Omental fat pad (tissue), 3 donors: ENCODE measurements at regions not wholly inside any gene's neighbourhood (a gene's known extent, or its start where the extent isn't known, plus 50 kb on each side); places are given as distances from the start of the nearest gene placed in this dataset.

Experiments used
- ATAC-seq: fragments of 150-250 bp; one replicate; pipeline ENCODE4 v1.9.1; 2016; ENCODE audit warnings: mild to moderate bottlenecking, moderate library complexity; ENCODE audit not compliant: low FRiP score
- DNase-seq: peaks from one replicate; pipeline ENCODE4 v3.0.0-alpha.2; 2019; ENCODE audit warnings: low spot score
- CTCF ChIP-seq, 3 donors: fragments of 450-650 bp; IDR thresholded peaks; one replicate each; pipeline ENCODE4 v1.5.1; 2016 to 2017; ENCODE audit warnings: antibody characterized with exemption in 3 of 3, mild to moderate bottlenecking in 3 of 3, moderate library complexity in 2 of 3

DNA sequence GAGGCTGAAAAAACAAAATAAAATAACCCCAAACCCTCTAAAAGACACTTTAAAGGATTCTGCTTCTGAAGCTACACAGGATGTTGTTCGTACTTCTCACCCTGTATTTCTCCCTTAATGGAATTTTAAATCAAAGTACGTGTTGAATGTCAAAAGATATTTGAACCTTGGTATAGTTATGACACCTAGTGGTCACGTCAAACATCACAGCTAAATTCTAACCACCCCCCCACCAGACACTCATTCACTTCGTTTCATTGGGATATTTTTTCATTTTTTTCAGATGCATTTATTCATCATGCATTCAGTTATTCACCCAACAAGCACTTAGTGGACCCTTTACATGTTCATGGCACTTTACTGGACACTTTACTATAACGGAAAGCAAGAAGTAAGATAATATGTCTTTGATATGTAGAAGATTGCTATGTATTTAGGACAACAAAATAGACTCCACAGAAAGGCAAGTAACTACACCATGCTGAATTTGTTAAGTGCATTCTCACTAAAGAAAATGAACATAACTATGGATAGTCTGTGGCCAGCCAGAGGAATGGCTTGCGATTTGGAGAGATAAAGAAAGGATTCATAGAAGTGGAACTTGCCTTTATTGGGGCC is 62.5 kb upstream of the GPR174 start:
- ATAC-seq (peak; percentile 41), DNase-seq (no peak)
- no peak for TF ChIP-seq CTCF (IDR thresholded peaks at IDR 0.05)

- DNase-seq (no peak), ATAC-seq (no peak)
- no peak for TF ChIP-seq CTCF (IDR thresholded peaks at IDR 0.05)
Observed at GRCh38 chrX:79082899-79083298, 61.6 kb upstream of the GPR174 start.

DNA sequence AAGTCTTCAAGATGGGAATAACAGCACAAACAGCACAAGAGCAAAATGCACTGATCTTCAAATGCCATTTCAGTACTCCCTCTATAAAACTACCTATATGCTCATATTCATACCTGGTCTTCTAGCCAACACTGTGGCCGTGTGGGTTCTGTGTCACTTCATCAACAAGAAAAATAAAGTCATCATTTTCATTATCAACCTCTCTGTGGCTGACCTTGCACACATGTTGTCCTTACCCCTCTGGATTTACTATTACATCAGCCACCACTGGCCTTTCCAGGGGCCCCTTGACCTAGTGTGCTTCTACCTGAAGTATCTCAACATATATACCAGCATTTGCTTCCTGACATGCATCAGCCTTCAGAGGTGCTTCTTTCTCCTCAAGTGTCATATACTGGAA is 59.6 kb upstream of the GPR174 start:
- DNase-seq (no peak), ATAC-seq (no peak)
- TF ChIP-seq CTCF (IDR thresholded peaks at IDR 0.05), result no peak

- DNase-seq (no peak), ATAC-seq (no peak)
- no peak for TF ChIP-seq CTCF (IDR thresholded peaks at IDR 0.05)
Observed at GRCh38 chrX:79089896-79090584, 54.4 kb upstream of the GPR174 start.

- ATAC-seq (no peak), DNase-seq (no peak)
- TF ChIP-seq CTCF (IDR thresholded peaks at IDR 0.05), result no peak
Observed at GRCh38 chrX:79094075-79094832, 50.2 kb upstream of the GPR174 start.
